GM21786 (cell line): ENCODE measurements at regions not wholly inside any gene's neighbourhood (a gene's known extent, or its start where the extent isn't known, plus 50 kb on each side); places are given as distances from the start of the nearest gene placed in this dataset.

Experiments
- ATAC-seq: cut with Tn5 transposase; IDR thresholded peaks from one replicate; pipeline ENCODE4 v1.9.1; 2021; ENCODE audit not compliant: unreplicated experiment

DNA sequence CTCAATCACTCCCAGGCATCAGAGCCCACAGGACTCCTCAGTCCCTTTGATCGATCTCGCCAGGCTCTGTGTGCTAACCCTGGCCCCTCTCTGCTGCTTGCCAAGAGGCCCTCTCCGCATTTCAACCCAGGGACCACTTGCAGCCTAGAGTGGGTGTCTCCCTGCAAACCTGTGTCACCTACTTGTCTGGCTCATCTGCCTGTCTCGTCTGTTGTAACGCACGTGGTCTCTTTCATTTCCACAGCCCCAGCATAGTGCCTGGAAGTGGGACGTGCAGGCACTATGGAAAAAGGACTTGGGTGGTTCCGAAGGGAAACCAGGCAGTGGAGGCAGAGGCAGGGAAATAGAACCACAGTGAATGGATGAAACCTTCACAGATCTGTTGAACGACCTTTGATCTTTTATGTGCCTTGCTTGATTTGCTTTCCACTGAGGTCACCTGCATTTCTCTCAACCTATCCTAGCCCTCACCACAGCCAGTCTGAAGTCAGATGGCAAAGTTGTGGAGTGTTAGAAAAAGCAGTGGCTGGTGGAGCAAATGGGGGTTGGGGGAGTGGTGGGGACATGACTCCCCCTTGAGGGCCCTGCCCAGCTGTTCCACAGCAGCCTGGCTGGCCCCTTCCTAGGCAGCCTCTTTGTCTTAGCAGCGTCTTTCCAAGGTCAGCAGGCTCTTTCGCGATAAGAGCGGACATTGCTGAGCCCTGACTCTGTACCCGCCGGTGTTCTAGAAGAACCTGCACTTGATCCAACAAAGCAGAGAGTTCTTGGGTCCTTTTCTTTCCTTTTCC is 55.8 kb upstream of the TAGAP start:
- ATAC-seq: no peak

- no peak for ATAC-seq
Measured at GRCh38 chr6:159099961-159100360, 55.2 kb upstream of the TAGAP start.

GRCh38 chr6:159099276-159099675 is 54.5 kb upstream of the TAGAP start:
- no peak for ATAC-seq

GRCh38 chr6:159098636-159099106 is 53.9 kb upstream of the TAGAP start:
- ATAC-seq: peak; percentile 53

DNA sequence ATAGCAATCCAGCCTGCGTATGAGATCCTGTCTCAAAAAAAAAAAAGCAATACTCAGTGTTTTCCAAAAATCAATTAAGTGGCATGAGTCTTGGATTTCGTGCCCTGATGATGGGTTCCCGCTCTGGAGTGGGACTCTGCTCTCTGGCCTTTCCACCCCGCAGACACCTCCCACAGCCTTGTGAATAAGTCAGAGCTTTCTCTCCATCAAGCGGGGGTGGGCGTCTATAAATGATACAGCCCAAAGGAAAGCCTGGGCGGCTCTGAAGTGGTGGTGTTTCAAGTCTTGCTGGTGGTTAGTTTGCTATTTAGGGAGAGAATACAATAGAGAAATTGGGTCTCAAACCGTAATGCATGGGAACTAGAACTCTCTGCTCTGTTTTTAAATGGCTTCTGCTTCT is 52.5 kb upstream of the TAGAP start:
- no peak for ATAC-seq

DNA sequence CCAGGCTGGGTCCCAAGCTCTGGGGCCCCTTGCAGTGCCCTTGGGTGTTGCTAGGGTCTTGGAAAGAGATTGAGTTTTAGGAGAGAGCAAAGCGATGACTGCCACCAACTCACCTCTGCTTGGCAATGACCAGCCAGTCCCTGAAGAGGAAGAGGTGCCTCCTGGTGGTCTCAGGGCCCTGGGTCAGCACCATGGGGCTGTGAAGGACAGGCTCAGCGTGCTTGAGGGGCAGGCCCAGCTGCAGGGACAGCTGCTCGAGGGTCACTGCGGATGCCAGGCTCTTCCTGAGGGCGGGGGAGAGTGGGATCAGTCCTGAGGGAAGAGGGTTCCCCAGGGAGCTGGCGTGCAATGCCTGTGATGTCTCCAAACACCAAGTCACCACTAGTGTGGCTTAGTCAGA is 50.8 kb upstream of the TAGAP start:
- ATAC-seq: no peak

- peak; percentile 54 for ATAC-seq
Measured at GRCh38 chr6:159094444-159095252, 49.9 kb upstream of the TAGAP start.
